ENCODE measurements at regions not wholly inside any gene's neighbourhood (a gene's known extent, or its start where the extent isn't known, plus 50 kb on each side); places are given as distances from the start of the nearest gene placed in this dataset.

DNA sequence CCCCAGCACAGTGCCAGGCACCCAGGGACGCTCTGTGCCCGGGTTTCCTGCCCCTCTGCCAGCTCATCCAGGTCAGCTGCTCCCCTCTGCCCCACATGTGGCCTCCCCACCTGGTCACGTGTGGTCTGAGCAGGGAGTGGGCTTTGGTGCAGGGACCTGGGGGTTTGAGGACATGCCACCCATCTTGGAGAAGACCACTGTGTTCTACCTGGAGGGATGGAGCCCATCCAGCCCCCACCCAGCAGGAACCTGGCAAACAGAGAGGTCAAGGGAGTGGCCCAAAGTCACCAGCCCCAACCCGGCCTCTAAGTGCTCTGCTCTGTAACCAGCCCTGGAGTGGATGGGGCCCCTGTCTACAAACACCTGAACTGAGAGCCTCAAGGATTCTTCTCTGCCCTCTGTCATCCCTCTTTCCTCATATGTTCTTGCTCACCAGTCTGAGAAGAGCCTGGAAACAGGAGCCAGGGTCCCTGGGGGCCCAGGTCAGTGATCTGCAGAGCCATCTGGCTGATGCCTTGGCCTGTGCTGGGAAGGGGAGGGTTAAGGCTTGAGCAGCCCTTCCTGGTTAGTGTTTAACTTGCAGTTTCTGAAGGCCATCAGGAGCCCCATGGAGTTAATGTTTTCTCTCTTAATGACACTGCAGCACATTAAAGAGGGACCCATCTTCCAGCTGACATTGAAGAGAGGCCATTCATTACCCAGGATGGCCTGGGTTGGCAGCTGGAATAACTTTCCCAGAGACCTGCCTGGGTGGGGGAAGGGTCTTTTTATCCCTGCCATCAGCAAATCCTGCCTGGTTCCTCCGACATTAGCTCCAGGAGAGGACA lies 235.4 kb downstream of the PTPRU start:
- no TSS peak for BruUV-seq (replicated peaks)
- peaks cover 71% of the 10 kb centered on the region for H3K27me3 ChIP-seq (ENCODE audit: insufficient read depth, low read length)

More for the DNA sequence above, 235.4 kb downstream of the PTPRU start:
- H3K27ac ChIP-seq (ENCODE audit: low read depth, low read length) = no peak overlapping the region
- H4K20me1 ChIP-seq (ENCODE audit: insufficient read depth) = no peaks in the 10 kb centered on the region
- no peaks in the 10 kb centered on the region for H3K79me2 ChIP-seq (ENCODE audit: insufficient read depth, low read length)
- H3K9ac ChIP-seq (ENCODE audit: low read length) = no peak overlapping the region
- DNase-seq (ENCODE audit: low read depth, low spot score) (no peak), ATAC-seq (no peak)
- no peaks in the 10 kb centered on the region for H3K4me1 ChIP-seq (ENCODE audit: control insufficient read depth in 1 of 2, insufficient read depth in 2 of 2, low read length in 2 of 2)
- no peak overlapping the region for H2AFZ ChIP-seq (ENCODE audit: low read depth, low read length, poor library complexity, severe bottlenecking)
- H3K36me3 ChIP-seq (ENCODE audit: control insufficient read depth in 1 of 2, insufficient read depth in 2 of 2, low read length in 2 of 2) = no peaks in the 10 kb centered on the region
- CTCF ChIA-PET = no interaction called here
- no peaks in the 10 kb centered on the region for H3K9me2 ChIP-seq (ENCODE audit: insufficient read depth)
- intact Hi-C loops (cut with micrococcal nuclease) = no loop called here
- TF ChIP-seq EZH2phosphoT487 (IDR thresholded peaks at IDR 0.05; ENCODE audit: borderline replicate concordance) (no peak), SP1 (IDR thresholded peaks at IDR 0.05; ENCODE audit: low read depth) (no peak), MAX (IDR thresholded peaks at IDR 0.05) (no peak), POLR2A (IDR thresholded peaks at IDR 0.05; ENCODE audit: borderline replicate concordance, extremely low read depth, insufficient read depth, insufficient read length) (no peak), SIN3A (IDR thresholded peaks at IDR 0.05; ENCODE audit: low read depth) (no peak), CEBPB (IDR thresholded peaks at IDR 0.05; ENCODE audit: low read depth) (no peak), JUND (IDR thresholded peaks at IDR 0.05) (no peak), ZFX (IDR thresholded peaks at IDR 0.05) (no peak), EZH2 (IDR thresholded peaks at IDR 0.05) (no peak), EGR1 (IDR thresholded peaks at IDR 0.05; ENCODE audit: low read depth) (no peak), RAD21 (IDR thresholded peaks at IDR 0.05; ENCODE audit: low read depth) (no peak), YY1 (IDR thresholded peaks at IDR 0.05; ENCODE audit: extremely low read depth, insufficient replicate concordance, low read depth, low read length) (no peak), FOSL1 (IDR thresholded peaks at IDR 0.05; ENCODE audit: low read depth) (no peak)
- TF ChIP-seq, protein P1, sequence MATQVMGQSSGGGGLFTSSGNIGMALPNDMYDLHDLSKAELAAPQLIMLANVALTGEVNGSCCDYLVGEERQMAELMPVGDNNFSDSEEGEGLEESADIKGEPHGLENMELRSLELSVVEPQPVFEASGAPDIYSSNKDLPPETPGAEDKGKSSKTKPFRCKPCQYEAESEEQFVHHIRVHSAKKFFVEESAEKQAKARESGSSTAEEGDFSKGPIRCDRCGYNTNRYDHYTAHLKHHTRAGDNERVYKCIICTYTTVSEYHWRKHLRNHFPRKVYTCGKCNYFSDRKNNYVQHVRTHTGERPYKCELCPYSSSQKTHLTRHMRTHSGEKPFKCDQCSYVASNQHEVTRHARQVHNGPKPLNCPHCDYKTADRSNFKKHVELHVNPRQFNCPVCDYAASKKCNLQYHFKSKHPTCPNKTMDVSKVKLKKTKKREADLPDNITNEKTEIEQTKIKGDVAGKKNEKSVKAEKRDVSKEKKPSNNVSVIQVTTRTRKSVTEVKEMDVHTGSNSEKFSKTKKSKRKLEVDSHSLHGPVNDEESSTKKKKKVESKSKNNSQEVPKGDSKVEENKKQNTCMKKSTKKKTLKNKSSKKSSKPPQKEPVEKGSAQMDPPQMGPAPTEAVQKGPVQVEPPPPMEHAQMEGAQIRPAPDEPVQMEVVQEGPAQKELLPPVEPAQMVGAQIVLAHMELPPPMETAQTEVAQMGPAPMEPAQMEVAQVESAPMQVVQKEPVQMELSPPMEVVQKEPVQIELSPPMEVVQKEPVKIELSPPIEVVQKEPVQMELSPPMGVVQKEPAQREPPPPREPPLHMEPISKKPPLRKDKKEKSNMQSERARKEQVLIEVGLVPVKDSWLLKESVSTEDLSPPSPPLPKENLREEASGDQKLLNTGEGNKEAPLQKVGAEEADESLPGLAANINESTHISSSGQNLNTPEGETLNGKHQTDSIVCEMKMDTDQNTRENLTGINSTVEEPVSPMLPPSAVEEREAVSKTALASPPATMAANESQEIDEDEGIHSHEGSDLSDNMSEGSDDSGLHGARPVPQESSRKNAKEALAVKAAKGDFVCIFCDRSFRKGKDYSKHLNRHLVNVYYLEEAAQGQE (IDR thresholded peaks at IDR 0.05; ENCODE audit: low read depth) = no peak
- TF ChIP-seq, protein P2, sequence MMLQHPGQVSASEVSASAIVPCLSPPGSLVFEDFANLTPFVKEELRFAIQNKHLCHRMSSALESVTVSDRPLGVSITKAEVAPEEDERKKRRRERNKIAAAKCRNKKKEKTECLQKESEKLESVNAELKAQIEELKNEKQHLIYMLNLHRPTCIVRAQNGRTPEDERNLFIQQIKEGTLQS (IDR thresholded peaks at IDR 0.05) = no peak
- TF ChIP-seq, protein P3, sequence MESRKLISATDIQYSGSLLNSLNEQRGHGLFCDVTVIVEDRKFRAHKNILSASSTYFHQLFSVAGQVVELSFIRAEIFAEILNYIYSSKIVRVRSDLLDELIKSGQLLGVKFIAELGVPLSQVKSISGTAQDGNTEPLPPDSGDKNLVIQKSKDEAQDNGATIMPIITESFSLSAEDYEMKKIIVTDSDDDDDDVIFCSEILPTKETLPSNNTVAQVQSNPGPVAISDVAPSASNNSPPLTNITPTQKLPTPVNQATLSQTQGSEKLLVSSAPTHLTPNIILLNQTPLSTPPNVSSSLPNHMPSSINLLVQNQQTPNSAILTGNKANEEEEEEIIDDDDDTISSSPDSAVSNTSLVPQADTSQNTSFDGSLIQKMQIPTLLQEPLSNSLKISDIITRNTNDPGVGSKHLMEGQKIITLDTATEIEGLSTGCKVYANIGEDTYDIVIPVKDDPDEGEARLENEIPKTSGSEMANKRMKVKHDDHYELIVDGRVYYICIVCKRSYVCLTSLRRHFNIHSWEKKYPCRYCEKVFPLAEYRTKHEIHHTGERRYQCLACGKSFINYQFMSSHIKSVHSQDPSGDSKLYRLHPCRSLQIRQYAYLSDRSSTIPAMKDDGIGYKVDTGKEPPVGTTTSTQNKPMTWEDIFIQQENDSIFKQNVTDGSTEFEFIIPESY (IDR thresholded peaks at IDR 0.05; ENCODE audit: extremely low read depth, insufficient replicate concordance, low read length) = no peak
- TF ChIP-seq, protein P4, sequence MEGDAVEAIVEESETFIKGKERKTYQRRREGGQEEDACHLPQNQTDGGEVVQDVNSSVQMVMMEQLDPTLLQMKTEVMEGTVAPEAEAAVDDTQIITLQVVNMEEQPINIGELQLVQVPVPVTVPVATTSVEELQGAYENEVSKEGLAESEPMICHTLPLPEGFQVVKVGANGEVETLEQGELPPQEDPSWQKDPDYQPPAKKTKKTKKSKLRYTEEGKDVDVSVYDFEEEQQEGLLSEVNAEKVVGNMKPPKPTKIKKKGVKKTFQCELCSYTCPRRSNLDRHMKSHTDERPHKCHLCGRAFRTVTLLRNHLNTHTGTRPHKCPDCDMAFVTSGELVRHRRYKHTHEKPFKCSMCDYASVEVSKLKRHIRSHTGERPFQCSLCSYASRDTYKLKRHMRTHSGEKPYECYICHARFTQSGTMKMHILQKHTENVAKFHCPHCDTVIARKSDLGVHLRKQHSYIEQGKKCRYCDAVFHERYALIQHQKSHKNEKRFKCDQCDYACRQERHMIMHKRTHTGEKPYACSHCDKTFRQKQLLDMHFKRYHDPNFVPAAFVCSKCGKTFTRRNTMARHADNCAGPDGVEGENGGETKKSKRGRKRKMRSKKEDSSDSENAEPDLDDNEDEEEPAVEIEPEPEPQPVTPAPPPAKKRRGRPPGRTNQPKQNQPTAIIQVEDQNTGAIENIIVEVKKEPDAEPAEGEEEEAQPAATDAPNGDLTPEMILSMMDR (IDR thresholded peaks at IDR 0.05 in 2 of 3, conservative IDR thresholded peaks at IDR 0.05 in 1 of 3; ENCODE audit: borderline replicate concordance in 1 of 3, insufficient read depth in 1 of 3, low read depth in 2 of 3, low read length in 2 of 3) = no peak
- no peaks in the 10 kb centered on the region for H3K9me3 ChIP-seq (ENCODE audit: control insufficient read depth in 1 of 2, insufficient read depth in 1 of 2, low read depth in 1 of 2, low read length in 2 of 2)
- H3K4me2 ChIP-seq (ENCODE audit: low read length) = no peak overlapping the region
- RAD21 ChIA-PET (ENCODE audit: low non-redundant PET in 1 of 2, low total read pairs in 2 of 2, uncharacterized antibody in 2 of 2, unreplicated experiment in 2 of 2) = no interaction called here
- POLR2A ChIA-PET = no interaction called here
- no peak overlapping the region for H3K4me3 ChIP-seq (replicated peaks in 1 of 2; ENCODE audit: low read depth in 1 of 2, low read length in 2 of 2)

Measured in HCT116 (cell line).